ENCODE measurements at regions not wholly inside any gene's neighbourhood (a gene's known extent, or its start where the extent isn't known, plus 50 kb on each side); places are given as distances from the start of the nearest gene placed in this dataset.

DNA sequence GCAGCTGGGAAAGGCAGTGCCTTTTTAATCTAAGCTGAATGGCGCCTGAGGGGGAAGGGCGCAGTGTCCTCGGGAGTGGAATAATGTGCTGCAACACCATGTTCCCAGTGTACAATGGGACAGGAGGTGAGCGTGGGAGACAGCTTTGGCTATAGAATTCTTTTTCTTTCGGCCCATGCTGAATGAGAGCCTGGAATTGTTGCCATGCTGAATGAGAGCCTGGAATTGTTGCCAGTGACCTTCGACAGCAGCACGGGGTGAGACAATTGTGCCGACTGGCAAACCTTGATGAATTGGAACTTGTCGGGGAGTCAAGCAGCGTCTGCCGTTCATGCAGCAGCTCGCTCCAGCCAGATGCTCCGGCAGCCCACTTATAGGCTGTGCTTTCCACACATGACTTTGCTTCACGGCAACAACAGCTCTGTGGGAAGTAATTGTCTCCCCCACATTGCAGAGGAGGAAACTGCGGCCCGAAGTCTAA is 141.4 kb upstream of the E2F8 start (continued):
- no peak for TF ChIP-seq ATF3 (IDR thresholded peaks at IDR 0.05; ENCODE audit: insufficient read depth, low read depth, low read length)
- TF ChIP-seq EP300 (IDR thresholded peaks at IDR 0.05; ENCODE audit: borderline replicate concordance in 1 of 2, low read depth in 2 of 2, low read length in 2 of 2) = no peak
- TF ChIP-seq RFX5 (IDR thresholded peaks at IDR 0.05; ENCODE audit: borderline replicate concordance, low read depth, low read length) = no peak
- no peak for TF ChIP-seq SAP30 (IDR thresholded peaks at IDR 0.05; ENCODE audit: insufficient read depth, insufficient replicate concordance, low read length)
